T-helper 1 cell treated with Interleukin-12 subunit alpha and Interleukin-12 subunit beta and Interleukin-4 antibody, amounts not matched to agents 30 ng/mL and 1 ng/mL, for 36 hours (primary cell): ENCODE measurements at regions not wholly inside any gene's neighbourhood (a gene's known extent, or its start where the extent isn't known, plus 50 kb on each side); places are given as distances from the start of the nearest gene placed in this dataset.
"Not testable (repeated sequence)": the region's sequence is repeated elsewhere in the genome, so short reads cannot be mapped to it uniquely, and the experiment has no call there.

Source experiments
- intact Hi-C: fragments of 100-400 bp; cut with micrococcal nuclease; formaldehyde crosslinking; loops from one replicate; pipeline ENCODE4 v1.15.1; 2024

DNA sequence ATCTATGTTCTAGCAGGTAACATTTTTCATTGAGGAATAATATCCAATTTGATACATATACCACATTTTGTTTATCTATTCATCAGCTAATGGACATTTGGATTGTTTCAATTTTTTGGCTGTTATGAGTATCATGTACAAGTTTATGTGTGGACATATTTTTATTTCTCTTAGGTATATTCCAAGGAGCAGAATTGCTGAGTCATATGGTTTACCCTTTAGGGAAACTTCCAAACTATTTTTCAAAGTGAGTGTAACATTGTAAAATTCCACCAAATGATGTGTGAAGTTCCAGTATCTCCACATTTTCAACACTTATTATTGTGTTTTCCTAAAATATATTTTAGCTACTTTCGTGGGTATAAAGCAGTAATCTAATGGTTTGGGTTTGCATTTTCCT lies 1789.9 kb downstream of the MRPL39 start:
- intact Hi-C loops: no loop called here

DNA sequence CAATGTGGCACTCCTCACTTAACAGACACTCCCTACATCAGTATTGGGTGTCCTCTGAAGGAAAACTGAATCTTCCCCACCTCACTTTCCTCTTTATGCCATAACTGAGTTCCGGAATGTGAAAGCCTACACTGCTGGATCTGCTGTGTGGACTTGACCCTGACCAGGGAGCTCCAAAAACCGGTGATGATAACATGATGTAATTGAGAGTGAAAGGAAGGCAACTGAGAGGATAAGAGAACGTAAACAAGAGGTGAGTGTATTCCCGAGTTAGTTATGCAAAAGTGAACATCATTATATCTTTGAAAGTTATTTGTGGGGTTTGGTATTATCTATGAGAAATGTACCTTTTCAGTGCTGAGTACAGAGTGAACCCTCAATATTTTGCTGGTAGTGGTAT lies 1794.8 kb downstream of the MRPL39 start:
- intact Hi-C loops: no loop called here

DNA sequence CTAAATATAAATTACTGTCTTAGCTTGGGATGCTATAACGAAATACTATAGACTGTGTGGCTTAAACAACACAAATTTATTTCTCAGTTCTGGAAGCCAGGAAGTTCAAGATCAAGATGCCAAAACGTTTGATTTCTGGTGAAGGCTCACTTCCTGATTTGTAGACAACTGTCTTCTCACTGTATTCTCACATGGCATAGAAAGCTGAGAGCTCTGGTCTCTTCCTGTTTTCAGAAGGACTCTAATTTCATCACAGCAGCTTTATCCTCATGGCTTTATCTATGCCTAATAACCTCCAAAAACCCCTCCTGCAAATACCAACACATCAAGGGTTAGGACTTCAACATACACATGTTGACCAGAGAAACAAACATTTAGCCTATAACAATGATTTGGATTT lies 1795.5 kb downstream of the MRPL39 start:
- intact Hi-C loops: no loop called here

DNA sequence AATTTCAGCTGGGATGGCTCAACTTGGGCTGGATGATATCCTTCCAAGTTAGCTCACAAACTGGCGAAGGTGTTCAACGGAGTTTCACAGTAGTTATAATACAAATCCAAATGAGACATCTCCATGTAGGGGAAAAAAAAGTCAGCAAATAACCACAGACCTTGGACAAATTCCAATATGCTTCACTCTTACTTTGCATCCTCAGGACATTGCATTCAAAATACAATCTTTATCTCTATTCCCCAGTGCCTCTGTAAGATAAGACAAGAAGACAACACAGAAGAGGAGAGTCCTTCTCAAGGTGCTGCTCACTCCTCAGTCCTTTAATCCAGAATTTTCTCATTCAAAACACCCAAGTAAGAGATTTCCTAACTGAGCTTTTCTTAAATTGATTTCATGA lies 1797.7 kb downstream of the MRPL39 start:
- intact Hi-C loops: no loop called here

DNA sequence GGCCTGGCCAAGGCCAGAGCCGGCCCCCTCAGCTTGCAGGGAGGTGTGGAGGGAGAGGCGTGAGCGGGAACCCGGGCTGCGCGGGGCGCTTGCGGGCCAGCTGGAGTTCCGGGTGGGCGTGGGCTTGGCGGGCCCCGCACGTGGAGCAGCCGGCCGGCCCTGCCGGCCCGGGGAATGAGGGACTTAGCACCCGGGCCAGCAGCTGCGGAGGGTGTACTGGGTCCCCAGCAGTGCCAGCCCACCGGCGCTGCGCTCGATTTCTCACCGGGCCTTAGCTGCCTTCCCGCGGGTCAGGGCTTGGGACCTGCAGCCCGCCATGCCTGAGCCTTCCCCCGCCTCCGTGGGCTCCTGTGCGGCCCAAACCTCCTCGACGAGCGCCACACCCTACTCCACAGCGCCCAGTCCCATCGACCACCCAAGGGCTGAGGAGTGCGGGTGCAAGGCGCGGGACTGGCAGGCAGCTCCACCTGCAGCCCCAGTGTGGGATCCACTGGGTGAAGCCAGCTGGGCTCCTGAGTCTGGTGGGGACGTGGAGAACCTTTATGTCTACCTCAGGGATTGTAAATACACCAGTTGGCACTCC lies 1800.2 kb downstream of the MRPL39 start:
- intact Hi-C loops: not testable (repeated sequence)

DNA sequence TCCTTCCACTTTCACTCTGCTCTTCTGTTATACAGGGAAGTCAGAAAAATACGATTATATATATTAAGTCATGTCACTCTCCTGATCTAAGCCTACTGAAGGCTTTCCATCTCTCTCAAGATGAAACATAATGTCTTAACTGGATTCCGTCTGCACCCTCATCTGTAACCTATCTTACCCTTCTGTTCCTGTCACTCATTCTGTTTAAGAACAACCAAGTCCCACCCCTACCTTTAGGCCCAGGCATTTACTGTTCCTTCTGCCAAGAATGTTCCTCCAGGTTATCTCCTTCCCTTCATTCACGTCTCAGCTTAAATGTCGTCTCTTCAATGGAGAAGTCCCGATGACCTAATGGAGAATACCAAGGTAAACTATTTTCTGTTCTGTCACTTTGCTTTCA lies 1802.4 kb downstream of the MRPL39 start:
- intact Hi-C loops: no loop called here

DNA sequence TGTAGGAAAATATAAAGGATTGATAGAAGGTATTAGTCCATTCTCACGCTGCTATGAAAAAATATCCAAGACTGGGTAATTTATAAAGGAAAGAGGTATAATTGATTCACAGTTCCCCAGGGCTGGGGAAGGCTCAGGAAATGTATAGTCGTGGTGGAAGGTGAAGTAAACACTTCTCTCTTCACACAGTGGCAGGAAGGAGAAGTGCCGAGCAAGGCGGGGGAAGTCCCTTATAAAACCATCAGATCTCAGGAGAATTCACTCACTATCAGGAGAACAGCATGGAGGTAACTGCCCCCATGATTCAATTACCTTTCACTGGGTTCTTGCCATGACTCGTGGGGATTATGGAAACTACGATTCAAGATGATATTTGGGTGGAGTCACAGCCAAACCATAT lies 1806.0 kb downstream of the MRPL39 start:
- intact Hi-C loops: no loop called here

DNA sequence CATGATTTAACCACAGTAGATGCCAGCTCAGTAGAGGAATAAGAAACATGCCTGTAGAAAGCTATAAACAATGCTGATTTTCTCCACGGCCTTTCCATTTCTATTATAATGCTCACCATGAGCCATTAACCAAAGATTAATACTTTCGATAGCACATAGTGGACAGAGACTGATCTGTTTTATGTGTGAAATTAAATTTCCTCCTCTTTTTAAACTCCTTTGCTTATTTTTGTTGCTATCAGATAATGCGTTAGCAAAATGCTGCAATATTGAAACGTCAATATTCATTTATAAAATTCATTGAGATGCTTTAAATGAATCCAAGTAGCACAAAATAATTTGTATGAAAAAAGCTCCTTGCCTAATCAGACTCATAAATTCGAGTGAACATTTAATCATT lies 1807.9 kb downstream of the MRPL39 start:
- intact Hi-C loops: no loop called here

DNA sequence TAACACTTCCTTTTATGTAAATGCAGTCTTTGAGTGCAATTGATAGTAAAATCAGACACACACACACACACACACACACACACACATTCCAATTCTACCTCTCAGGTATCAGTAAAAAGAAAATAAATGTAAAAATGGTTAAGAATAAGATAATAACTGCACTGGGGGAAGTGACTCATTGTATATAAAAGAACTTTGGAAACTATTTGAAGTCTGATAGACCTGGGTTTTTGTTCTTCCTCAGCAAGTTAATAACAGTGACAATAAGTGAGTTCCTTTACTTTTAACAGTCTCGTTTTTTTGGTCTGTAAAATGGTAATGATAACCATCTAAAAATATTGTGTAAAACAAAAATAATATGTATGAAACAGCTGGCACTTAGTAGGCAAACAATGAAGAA lies 1815.0 kb downstream of the MRPL39 start:
- intact Hi-C loops: no loop called here

DNA sequence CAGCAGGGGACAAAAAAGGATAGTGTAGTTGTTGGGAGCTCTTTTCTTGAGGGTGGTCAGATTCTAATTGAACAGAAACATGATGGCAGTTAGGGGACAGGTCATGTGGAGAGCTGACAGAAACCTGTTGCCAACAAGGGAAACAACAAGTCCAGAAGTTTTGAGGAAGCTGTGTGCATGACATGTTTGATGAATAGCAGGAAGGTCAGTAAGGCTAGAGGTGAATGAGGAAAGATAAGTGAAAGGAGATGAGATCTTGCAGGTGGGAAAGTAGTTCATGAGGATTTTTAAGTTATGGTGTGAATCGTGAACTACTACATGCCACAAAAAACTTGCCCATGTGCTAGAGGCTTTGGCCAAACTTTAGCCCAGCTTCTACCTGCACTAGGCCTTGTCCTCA lies 1817.4 kb downstream of the MRPL39 start:
- intact Hi-C loops: no loop called here

DNA sequence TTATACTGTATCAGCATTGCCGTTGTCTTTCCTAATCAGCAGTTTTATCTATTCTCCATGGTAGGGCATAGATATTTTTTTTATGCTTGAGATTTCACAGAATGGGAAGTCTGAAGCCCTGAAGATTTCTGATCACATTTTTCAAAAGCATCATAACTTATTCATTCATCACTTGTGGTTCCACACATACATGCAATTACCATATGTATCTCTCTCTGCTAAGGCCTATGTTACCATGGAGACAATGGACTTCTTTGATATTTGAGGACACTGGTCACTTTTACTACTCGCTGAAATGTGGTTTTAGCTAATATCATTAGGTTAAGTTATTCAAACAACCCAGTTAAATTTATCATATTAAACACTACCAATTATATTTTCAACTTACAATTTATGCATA lies 1827.0 kb downstream of the MRPL39 start:
- intact Hi-C loops: no loop called here

DNA sequence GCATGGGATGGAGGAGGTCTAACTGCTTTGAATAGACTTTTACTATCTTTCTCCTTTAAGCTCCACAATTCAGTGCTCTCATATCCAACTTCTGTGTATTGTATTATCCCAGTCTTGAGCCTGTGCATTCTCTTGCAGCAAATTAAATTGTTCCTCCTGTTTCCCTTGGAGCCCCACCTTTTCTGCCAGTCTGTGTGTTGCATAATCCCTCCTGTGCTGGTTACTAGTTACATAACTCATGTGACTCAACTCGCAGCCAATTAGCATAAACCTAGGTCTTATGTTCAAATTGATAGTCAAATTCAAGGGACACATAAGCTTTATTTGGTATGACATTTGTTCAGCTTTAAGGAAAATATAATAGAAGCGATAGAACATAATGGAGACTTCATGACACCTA lies 1863.5 kb downstream of the MRPL39 start:
- intact Hi-C loops: no loop called here

DNA sequence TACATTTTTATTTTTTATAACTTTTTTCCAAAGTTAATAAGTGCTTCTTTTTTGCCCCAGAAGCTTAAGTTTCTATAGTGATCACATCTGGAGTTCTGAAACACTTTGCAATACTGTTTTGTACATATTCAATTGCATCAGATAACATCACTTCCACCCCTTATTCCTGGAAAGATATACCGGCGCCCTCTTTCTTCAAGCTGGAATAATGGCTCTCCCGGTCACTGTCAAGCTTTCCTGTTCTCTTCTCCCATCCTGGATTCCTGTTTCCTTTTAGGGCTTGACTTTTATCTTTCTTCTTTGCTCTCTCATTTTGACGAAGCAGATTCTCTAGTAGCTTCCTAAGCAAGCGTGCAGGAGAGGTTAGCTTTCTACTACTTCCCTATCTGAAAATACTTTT lies 1866.8 kb downstream of the MRPL39 start:
- intact Hi-C loops: no loop called here

DNA sequence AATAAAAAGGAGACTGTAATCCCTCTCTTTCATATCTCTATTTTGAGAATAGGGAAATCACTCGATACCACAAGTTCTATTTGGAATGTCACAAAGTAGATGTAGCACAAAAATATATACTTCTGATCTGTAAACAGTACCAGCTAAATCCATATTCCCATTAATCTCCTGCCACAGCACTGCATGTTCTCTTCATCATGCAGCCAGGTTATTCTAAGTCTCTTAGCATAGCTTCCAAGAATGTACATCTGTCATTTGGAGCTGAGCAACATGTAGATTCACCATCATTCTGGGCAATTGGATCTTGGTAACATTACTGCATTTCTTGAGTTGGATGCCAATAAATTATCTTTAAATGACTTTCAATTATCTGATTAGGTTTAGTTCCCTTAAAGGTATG lies 1874.5 kb downstream of the MRPL39 start:
- intact Hi-C loops: no loop called here

DNA sequence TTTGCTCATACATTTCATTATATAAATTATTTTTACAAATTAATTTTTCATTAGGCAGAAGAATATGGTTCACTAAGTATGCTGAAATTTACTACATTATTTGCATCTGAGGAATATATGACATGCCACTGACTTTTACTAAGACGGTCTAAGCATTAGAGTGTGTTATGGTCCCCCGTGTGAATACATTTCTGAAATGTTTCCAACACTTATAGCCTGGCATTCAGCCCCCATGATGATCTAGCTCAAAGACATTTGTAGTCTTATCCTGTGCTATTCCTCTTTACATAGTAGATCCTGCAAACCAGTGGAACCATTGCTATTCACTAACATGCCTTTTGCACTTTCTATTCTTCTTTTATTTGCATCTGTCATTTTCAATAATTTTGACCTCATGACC lies 1878.0 kb downstream of the MRPL39 start:
- intact Hi-C loops: no loop called here

DNA sequence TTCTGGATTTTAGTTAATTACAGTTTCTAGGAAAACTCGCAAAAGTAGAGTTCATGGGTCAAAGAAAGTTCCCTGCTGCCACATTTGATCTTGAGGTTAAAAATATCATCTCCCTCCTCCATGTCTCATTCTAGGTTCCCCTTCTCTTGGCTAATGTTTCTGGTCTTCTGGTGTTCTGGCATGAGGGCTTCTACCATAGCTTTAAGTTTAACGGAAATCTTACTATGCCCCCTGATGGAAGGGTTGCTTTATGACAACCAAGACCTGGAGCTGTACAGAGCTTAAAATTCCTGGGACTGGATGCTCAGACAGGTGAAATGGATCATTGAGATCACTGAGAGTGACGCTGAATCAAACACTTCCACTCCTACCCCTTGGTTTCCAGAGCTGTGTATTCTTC lies 1881.7 kb downstream of the MRPL39 start:
- intact Hi-C loops: no loop called here

DNA sequence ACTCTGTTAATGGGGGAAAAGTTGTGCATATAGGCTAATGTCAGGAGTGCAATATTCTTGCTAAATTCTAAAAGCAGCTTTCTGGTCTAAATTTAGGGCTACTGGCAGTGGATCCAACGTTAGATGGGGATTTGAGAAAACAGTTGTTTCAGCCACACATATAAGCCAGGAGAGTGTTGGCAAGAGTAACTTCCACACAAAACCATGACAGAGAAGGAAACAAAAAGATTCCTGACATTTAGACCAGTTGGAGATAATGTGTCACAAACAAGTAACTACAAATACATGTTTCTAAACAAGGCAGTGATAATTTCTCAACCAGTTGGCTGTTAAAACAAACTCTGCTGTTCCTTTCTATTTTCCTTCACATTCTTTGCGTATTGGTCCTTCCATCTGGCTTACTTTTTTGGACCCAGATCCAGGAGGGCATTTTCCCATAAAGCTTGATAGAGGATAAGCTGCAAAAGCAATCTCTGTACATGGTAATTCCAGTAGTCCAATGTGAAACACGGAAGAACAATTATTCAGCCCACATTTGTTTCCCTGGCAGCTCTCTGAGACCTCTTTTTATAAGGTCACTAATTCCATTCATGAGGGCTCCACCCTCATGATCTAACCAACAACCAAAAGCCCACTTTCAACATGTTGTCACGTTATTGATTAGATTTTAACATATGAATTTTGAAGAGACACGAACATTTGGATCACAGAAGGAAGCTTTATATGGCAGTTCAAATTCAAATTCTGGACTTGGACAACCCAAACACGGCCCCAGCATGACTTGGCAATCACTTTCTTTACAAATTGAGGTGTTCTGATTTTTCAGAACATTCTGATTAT lies 1888.6 kb downstream of the MRPL39 start:
- intact Hi-C loops: no loop called here

DNA sequence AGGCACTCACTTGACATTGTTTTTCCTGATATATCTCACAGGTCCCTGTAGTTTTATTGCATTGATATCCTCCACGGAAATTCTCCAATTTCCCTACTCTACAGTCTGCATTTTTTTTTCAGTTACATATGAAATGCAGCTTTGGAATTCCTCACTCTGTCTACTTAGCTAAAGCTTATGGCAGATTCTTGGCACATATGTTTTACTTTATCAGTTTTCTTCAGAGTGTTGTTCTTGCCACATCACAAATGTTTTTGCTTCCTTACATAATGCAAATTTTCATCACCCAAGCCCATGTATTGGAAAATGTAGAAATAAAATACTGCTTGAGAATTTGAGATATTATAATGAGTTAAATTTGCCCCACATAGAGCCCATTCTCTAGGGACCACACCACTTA lies 1895.1 kb downstream of the MRPL39 start:
- intact Hi-C loops: no loop called here

DNA sequence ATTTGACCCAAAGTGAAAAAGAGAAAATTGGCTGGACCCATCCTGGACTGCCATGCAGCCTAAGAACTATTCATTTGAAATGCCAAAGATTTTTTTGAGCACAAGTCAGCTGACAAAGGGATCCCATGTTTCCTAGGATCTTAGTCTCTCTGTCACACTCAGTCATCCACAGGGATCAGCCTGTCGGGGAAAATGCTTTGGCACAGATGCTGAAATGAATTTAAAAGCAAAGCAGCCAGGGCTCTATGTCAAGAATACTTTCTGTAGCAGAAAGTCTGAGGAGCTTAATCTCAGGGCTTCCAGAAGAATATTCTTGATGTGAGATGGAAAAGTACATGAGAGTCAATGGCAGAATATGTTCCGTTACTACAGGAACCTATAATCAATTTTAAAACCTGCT lies 1900.8 kb downstream of the MRPL39 start:
- intact Hi-C loops: no loop called here

DNA sequence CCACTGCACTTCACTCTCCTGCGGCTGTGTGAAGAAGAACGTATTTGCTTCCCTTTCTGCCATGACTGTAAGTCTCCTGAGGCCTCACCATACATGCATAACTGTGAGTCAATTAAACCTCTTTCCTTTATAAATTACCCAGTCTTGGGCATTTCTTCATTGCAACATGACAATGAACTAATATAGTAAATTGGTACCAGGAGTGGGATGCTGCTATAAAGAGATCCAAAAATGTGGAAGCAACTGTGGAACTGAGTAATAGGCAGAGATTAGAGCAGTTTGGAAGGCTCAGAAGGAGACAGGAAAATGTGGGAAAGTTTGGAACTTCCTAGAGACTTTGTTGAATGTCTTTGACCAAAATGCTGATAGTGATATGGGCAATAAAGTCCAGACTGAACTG lies 1907.9 kb downstream of the MRPL39 start:
- intact Hi-C loops: no loop called here

DNA sequence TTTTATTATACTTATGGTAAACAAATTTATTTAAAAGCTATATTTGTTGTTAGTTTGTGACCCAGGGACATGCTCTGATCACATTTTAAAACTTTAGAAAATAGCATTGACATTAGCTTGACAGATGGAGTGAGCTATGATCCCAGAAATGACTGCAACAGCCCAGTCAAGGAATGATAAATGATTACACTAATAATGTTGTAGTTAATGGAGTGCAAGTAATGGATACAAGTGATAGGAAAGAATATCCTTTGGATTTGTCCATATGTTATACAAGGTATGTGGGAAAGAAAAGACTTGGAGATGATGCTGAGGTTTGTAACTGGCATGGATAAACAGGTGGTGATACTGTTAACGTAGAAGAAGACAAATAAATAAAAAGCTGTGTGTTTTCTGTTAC lies 1908.7 kb downstream of the MRPL39 start:
- intact Hi-C loops: no loop called here

DNA sequence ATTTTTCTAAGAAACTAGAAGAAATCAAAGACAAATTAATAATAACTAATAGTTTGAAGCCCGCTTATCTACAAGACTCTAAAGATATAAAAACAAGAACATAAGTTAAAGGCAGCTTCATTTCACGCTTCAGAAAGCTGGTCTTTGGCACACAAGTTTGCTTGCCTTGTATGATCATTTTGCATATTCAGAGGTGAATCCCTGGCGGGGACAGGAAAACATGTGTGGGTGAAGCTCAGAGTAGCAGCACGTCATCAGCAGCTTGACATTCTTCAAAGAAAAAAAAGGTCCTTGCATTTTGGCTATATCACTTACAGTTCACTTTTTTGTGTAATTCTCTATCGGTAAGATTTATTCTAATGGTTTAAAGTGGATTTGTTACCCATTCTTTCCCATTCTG lies 1911.8 kb downstream of the MRPL39 start:
- intact Hi-C loops: no loop called here

DNA sequence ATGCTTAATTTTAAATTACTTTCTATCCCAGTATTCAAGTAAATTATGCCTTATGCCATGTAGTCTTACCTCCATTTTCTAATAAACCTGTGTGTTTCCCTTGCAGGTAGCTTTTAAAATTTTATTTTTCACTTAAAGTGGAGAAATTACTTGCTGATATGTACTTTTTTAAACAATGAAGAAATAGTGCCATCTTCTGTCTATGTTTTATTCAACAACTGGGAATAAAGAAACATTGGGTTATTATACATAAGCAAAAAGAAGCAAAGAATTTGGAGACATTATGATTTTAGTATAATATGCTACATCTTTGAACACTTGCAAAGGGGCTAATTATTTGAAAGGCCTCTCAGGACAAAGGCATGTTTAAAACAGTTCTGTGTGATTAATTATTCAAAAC lies 1912.9 kb downstream of the MRPL39 start:
- intact Hi-C loops: no loop called here
